NCI-H524 (cell line): ENCODE measurements at regions not wholly inside any gene's neighbourhood (a gene's known extent, or its start where the extent isn't known, plus 50 kb on each side); places are given as distances from the start of the nearest gene placed in this dataset.

Experiments used
- DNase-seq, 2 experiments: peaks; one replicate each; lab custom pipeline; 2025; lab: John Stamatoyannopoulos, UW

DNA sequence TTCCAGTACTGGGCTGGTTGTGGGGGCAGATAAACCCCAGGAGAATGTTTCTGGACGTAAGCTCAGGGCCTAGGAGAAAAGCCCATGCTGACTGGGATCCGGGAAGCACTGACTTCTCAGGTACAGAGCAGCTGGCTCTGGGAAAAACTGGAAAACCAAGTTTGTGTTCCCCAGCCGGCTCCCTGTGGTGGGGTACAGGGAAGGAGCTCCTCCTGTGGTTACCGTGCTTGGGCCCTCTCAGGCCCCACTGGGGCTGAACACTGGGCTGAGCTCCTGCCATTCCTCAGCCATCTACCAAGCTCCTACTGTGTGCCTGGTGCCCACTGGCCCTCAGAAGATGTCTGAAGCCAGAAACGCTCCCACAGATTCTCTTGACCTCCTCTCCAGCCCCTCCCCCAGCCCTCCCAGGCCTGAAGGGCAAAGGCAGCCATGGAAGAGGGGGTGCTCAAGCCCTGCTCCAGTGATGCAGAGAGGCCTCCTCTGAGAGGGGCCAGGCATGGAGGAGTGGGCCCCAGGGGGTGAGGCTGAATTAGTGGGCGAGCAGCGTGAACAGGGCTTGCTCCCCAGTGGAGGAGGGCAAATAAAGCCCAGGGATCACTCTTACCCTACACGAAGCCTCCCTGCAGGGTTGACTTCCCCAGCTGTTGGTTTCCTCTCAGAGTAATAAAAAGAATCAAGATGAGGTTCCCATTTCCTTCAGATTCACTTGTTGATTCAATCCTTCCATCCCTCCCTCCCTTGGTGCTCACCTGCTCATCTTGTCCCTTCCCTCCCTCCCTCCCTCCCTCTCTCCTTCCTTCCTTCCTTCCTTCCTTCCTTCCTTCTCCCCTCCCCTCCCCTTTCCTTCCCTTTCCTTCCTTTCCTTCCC is 100.0 kb downstream of the VEGFA start:
- no peak for DNase-seq

DNA sequence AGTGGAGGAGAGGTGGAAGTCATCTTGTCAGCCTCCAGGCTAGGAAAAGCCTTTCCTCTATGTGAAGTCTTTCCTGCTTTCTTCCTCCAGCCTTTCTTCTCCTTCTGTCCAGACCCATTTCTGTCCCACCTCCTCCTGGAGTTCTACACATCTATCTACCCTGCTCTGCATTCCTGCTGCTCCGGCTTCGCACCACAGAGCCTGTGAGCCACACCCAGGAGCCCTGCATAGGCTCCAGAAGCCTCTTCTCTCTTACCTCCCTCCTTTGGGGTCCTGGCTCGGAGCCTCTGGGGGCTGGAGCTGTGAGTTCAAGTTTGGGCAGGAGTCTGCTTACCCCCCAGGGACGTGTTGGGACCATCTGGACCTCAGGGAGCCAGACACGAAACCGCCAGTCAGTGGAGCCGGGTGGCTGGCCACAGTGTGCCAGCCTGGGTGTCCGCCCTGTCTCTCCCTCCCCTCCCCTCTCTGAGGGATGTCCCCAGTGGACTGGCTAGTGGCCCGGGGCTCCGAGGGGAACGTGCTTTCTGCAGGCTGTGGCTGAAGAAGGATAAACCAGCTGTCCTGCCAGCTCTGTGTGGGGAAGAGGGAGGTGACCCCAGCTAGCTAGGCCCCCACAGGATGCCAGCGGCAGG is 99.2 kb downstream of the VEGFA start:
- peak in 1 of 2 experiments; percentile 24 for DNase-seq

GRCh38 chr6:43868467-43868866 is 98.5 kb downstream of the VEGFA start:
- no peak for DNase-seq

GRCh38 chr6:43867996-43868395 is 98.0 kb downstream of the VEGFA start:
- DNase-seq = no peak

GRCh38 chr6:43867246-43867645 is 97.2 kb downstream of the VEGFA start:
- no peak for DNase-seq

DNA sequence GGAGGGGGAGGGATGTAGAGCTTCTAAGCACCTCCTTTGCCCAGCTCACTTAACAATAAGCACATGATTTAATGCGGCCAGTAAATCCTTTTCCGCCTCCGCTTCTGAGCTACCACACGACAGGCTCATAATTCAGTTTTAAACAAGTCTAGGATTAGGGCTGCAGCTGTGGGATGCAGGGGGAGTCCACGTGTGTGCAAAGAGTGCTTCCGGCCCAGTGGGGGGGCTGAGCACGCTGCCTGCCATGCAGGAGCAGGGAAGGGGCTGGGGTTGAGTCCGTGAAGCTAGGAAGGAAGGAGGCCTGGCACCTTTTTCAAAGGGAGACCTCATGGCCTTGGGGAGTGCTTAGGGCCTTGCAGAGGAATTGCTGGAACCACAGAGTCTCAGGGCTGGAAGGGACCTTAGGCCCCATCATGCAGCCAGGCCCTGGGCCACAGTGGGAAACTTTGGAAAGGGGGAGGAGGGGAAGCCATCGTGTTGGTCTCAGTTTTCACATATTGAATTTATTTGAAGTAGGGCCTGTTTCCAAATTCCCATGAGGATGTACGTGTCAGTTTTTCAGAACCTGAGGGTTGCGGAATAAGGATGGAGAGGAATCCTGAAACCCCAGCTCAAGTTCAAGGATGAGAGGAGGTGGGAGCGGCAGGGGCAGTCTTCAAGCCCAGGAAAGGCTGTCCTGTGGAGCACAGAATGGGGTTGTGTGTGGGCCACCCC is 96.1 kb downstream of the VEGFA start:
- peak; percentile 33 to 77 for DNase-seq

- DNase-seq = no peak
Observed at GRCh38 chr6:43865086-43865485, 95.1 kb downstream of the VEGFA start.

- DNase-seq = no peak
Observed at GRCh38 chr6:43862925-43863324, 92.9 kb downstream of the VEGFA start.

- DNase-seq = peak in 1 of 2 experiments; percentile 15
Observed at GRCh38 chr6:43861212-43861894, 91.3 kb downstream of the VEGFA start.

GRCh38 chr6:43860285-43860684 is 90.3 kb downstream of the VEGFA start:
- peak; percentile 73 to 91 for DNase-seq

GRCh38 chr6:43859213-43859612 is 89.2 kb downstream of the VEGFA start:
- no peak for DNase-seq

GRCh38 chr6:43858161-43859153 is 88.4 kb downstream of the VEGFA start:
- DNase-seq = peak; percentile 95 to 98

- peak in 1 of 2 experiments; percentile 50 for DNase-seq
Observed at GRCh38 chr6:43856005-43856765, 86.2 kb downstream of the VEGFA start.

DNA sequence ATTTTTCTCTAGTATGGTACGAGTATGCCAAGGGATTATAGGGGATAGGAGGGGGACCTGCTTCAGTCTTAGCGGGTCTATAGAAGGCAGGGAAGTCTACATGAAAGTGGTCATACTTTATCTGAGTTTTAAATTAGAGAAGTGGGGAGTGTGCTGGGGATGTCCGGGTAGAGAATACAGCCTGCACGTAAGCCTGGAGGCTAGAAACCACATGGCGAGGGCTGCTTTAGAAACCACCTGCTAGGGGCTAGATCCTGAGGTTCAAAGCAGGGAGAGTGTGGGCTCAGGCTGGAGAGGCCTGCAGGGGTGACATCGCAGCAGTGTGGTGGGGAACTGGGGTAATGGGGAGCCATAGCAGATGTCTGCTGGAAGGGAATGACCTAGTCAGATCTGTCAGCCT is 85.2 kb downstream of the VEGFA start:
- no peak for DNase-seq

DNA sequence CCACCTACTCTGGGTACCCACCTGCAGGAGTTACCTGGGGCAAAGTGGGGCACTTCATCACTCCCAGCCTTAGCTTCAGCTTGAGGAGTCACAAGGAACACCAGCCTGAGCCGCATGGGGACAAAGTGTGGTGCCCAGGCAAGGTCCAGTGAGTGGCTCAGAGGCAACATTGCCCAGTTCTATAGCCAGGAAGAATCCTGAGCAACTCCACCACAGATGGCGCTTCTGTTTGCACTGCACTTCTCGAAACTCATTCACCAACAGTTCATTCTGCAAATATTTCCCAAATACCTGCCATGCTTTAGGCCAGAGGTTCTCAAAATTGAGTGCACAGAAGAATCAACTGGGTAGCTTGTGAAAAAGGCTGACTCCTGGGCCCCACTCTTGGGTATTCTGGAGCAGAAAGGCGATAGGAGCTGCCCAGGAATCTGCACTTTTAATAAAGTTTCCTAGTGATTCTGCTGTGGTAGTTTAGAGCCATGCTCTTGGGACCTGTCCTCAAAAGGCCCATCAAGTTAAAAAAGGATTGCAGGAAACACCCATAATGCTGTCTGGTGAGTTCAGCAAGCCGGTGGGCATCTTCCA is 83.1 kb downstream of the VEGFA start:
- DNase-seq = no peak

DNA sequence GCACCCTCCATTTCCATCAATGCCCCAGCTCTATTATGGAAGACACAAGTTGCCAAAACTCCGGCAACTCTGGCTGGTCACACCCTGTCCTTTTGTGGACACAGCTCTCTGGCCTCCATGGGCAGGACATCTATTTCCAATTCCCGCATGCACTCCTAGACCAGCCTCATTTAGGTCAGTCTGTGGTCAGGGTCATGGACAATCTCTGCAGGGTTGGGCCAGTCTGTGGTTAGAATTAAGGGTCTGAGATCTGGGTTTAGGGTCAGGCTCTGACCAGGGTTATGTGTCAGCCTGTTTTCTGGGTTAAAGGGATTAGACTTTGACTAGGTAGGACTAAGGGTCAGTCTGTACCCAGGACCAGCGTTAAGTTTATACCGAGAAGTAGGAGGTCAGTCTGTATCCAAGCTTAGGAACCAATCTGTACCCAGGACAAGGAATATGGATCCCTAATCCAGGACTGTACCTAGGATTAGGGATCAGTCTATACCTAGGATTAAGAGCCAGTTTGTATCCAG is 82.4 kb downstream of the VEGFA start:
- DNase-seq = no peak

DNA sequence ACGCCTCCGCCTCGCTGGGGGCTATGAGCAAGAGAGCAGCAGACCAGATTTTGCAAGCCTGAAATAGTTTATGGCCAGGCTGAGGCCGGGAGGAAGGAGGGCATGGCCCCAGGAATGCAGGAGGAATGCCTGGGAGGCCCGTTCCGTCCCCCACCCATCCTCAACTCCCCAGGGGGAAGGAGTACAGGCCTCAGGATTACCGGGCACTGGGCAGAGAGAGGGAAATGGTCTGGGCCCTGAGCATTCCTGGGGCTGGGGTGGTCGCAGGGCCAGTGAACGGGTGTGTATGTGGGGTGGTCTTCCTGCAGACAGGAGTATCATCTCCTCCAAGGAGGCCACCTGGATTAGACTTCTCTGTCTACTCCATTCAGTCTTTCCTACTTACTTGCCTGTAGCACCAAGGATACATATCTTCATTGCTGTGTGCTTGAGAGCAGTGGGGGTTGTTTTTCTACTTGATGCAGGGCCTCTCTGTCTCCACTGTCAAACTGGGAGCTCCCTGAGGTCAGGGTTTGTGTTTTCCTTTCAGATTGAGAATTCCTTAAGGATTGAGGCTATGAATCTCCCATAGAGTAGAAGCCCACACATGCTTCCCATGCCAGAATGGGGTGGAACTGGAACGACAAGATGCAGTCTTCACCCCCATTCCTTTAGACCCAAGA is 81.3 kb downstream of the VEGFA start:
- no peak for DNase-seq

- no peak for DNase-seq
Observed at GRCh38 chr6:43850314-43851203, 80.5 kb downstream of the VEGFA start.
